GM18867 (cell line): ENCODE measurements at regions not wholly inside any gene's neighbourhood (a gene's known extent, or its start where the extent isn't known, plus 50 kb on each side); places are given as distances from the start of the nearest gene placed in this dataset.
A peak's percentile ranks its signal among the peaks of the same experiment; 100 is the strongest.
"Not testable (repeated sequence)": the region's sequence is repeated elsewhere in the genome, so short reads cannot be mapped to it uniquely, and the experiment has no call there.

Experiments used
- ATAC-seq: cut with Tn5 transposase; IDR thresholded peaks from one replicate; pipeline ENCODE4 v1.9.1; 2021; ENCODE audit warnings: mild to moderate bottlenecking, moderate library complexity; ENCODE audit not compliant: unreplicated experiment

- ATAC-seq: not testable (repeated sequence)
Measured at GRCh38 chr14:37841039-37841438, 245.6 kb downstream of the TTC6 start.

- ATAC-seq: no peak
Measured at GRCh38 chr14:37842106-37842505, 246.7 kb downstream of the TTC6 start.

- no peak for ATAC-seq
Measured at GRCh38 chr14:37843954-37844607, 248.7 kb downstream of the TTC6 start.

- ATAC-seq: no peak
Measured at GRCh38 chr14:37844614-37845013, 249.2 kb downstream of the TTC6 start.

GRCh38 chr14:37848985-37849621, 253.7 kb downstream of the TTC6 start:
- ATAC-seq: no peak

GRCh38 chr14:37851054-37851453, 255.6 kb downstream of the TTC6 start:
- no peak for ATAC-seq

- ATAC-seq: no peak
Measured at GRCh38 chr14:37855871-37856270, 260.4 kb downstream of the TTC6 start.

- ATAC-seq: no peak
Measured at GRCh38 chr14:37857774-37858266, 262.4 kb downstream of the TTC6 start.

- ATAC-seq: no peak
Measured at GRCh38 chr14:37858733-37859132, 263.3 kb downstream of the TTC6 start.

GRCh38 chr14:37859177-37859576, 263.7 kb downstream of the TTC6 start:
- no peak for ATAC-seq

GRCh38 chr14:37862263-37862662, 266.8 kb downstream of the TTC6 start:
- no peak for ATAC-seq

- no peak for ATAC-seq
Measured at GRCh38 chr14:37864128-37864527, 268.7 kb downstream of the TTC6 start.

GRCh38 chr14:37864861-37865718, 269.7 kb downstream of the TTC6 start:
- ATAC-seq: no peak

GRCh38 chr14:37865719-37866549, 270.5 kb downstream of the TTC6 start:
- ATAC-seq: no peak

- no peak for ATAC-seq
Measured at GRCh38 chr14:37869633-37870032, 274.2 kb downstream of the TTC6 start.

- ATAC-seq: no peak
Measured at GRCh38 chr14:37870170-37870569, 274.7 kb downstream of the TTC6 start.

GRCh38 chr14:37870632-37871346, 275.4 kb downstream of the TTC6 start:
- ATAC-seq: no peak

GRCh38 chr14:37874065-37874428, 278.6 kb downstream of the TTC6 start:
- ATAC-seq: not testable (repeated sequence)

- ATAC-seq: peak; percentile 99
Measured at GRCh38 chr14:37874429-37875109, 279.1 kb downstream of the TTC6 start.

GRCh38 chr14:37888234-37888633, 292.8 kb downstream of the TTC6 start:
- no peak for ATAC-seq
